Trophoblast cell (in vitro differentiated cells and primary cell): ENCODE measurements at regions not wholly inside any gene's neighbourhood (a gene's known extent, or its start where the extent isn't known, plus 50 kb on each side); places are given as distances from the start of the nearest gene placed in this dataset.

ENCODE experiments used
- DNase-seq, 2 donors: peaks; one replicate each; pipeline ENCODE4 v3.0.0-alpha.2; 2016
- H2AFZ ChIP-seq: 2 replicates; pipeline ENCODE4 v1.6.1; 2013; ENCODE audit warnings: low read length, moderate library complexity, mild to moderate bottlenecking; ENCODE audit not compliant: insufficient read depth, poor library complexity
- H2AK5ac ChIP-seq: 2 replicates; pipeline ENCODE4 v1.6.1; 2013; ENCODE audit warnings: mild to moderate bottlenecking, low read length
- H2BK120ac ChIP-seq: 2 replicates; pipeline ENCODE4 v1.6.1; 2013; ENCODE audit warnings: low read length, mild to moderate bottlenecking, moderate library complexity; ENCODE audit not compliant: insufficient read depth, poor library complexity
- H2BK12ac ChIP-seq: 2 replicates; pipeline ENCODE4 v1.6.1; 2013; ENCODE audit warnings: mild to moderate bottlenecking, low read length, moderate library complexity
- H2BK5ac ChIP-seq: 2 replicates; pipeline ENCODE4 v1.6.1; 2013; ENCODE audit warnings: low read length, low read depth, moderate library complexity, mild to moderate bottlenecking; ENCODE audit not compliant: poor library complexity
- H3K14ac ChIP-seq: 2 replicates; pipeline ENCODE4 v1.6.1; 2013; ENCODE audit warnings: mild to moderate bottlenecking, low read length
- H3K18ac ChIP-seq: 2 replicates; pipeline ENCODE4 v1.6.1; 2013; ENCODE audit warnings: mild to moderate bottlenecking, low read length
- H3K23ac ChIP-seq: 2 replicates; pipeline ENCODE4 v1.6.1; 2013; ENCODE audit warnings: low read length
- H3K27ac ChIP-seq: 2 replicates; pipeline ENCODE4 v1.5.1; 2013; ENCODE audit warnings: low read depth, mild to moderate bottlenecking, inconsistent platforms, low read length, moderate library complexity
- H3K27me3 ChIP-seq: 2 replicates; pipeline ENCODE4 v1.6.1; 2013; ENCODE audit warnings: inconsistent platforms, mild to moderate bottlenecking, low read length, moderate library complexity; ENCODE audit not compliant: insufficient read depth
- H3K36me3 ChIP-seq, 2 experiments: 1 replicate in 1 of 2; 2 replicates in 1 of 2; pipeline ENCODE4 v1.6.1; 2013; ENCODE audit warnings: low read length in 2 of 2, mild to moderate bottlenecking in 2 of 2, moderate library complexity in 1 of 2; ENCODE audit not compliant: insufficient read depth in 2 of 2, control insufficient read depth in 1 of 2
- H3K4ac ChIP-seq: 2 replicates; pipeline ENCODE4 v1.6.1; 2013; ENCODE audit warnings: low read depth, mild to moderate bottlenecking, low read length, moderate library complexity
- H3K4me1 ChIP-seq, 2 experiments: 1 replicate in 1 of 2; 2 replicates in 1 of 2; pipeline ENCODE4 v1.6.1; 2013; ENCODE audit warnings: low read length in 2 of 2, mild to moderate bottlenecking in 2 of 2, moderate library complexity in 1 of 2; ENCODE audit not compliant: insufficient read depth in 2 of 2, control insufficient read depth in 1 of 2
- H3K4me2 ChIP-seq: 2 replicates; pipeline ENCODE4 v1.6.1; 2013; ENCODE audit warnings: inconsistent platforms, mild to moderate bottlenecking, low read length, moderate library complexity
- H3K4me3 ChIP-seq: 2 replicates; pipeline ENCODE4 v1.5.1; 2013; ENCODE audit warnings: mild to moderate bottlenecking, low read depth, low read length, inconsistent platforms
- H3K79me1 ChIP-seq: one replicate; pipeline ENCODE4 v1.6.1; 2013; ENCODE audit warnings: low read length
- H3K79me2 ChIP-seq: 2 replicates; pipeline ENCODE4 v1.6.1; 2013; ENCODE audit warnings: low read length, mild to moderate bottlenecking; ENCODE audit not compliant: control insufficient read depth, insufficient read depth, poor library complexity
- H3K9ac ChIP-seq: 2 replicates; pipeline ENCODE4 v1.6.1; 2013; ENCODE audit warnings: mild to moderate bottlenecking, low read length
- H3K9me3 ChIP-seq: 2 replicates; pipeline ENCODE4 v1.6.1; 2013; ENCODE audit warnings: low read depth, mild to moderate bottlenecking, control low read depth, inconsistent platforms, low read length; ENCODE audit not compliant: insufficient read depth
- H4K12ac ChIP-seq: 2 replicates; pipeline ENCODE4 v1.6.1; 2013; ENCODE audit warnings: low read depth, mild to moderate bottlenecking, low read length, moderate library complexity
- H4K8ac ChIP-seq: 2 replicates; pipeline ENCODE4 v1.6.1; 2013; ENCODE audit warnings: low read depth, mild to moderate bottlenecking, low read length, moderate library complexity
- H4K91ac ChIP-seq: one replicate; pipeline ENCODE4 v1.6.1; 2013; ENCODE audit warnings: low read depth, mild to moderate bottlenecking, low read length, moderate library complexity
- WGBS: extraction: QIAGEN DNeasy Blood & Tissue Kit; methylation state at CpG from one replicate; pipeline ENCODE4 v1.1.7; 2013; ENCODE audit warnings: missing lambda C conversion rate; ENCODE audit not compliant: insufficient read length, insufficient coverage; ENCODE audit errors: extremely low coverage; 5-methylcytosine and 5-hydroxymethylcytosine counted together

DNA sequence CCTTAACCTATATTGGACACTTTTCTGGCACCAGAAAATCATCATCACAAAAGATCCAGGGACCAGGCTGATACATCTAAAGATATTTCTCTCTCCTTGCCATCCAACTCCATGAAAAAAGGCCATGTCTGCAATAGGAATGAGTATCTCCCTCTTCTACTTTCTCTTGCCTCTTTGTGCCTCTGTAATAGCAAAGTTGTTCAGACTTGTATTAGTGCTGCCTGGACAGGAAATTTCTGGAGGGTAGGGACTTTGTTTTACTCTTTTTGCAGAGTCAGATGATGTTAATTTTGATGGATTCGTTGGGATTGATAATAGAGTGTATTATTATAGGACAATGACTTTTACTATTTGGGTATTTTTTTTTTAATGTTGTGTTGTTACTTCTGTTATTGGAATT is 376.3 kb downstream of the INHBA start:
- no peak for DNase-seq
- no peak overlapping the region for H2AK5ac ChIP-seq
- no peak overlapping the region for H3K9ac ChIP-seq
- no peak overlapping the region for H3K18ac ChIP-seq
- H4K91ac ChIP-seq: no peak overlapping the region
- H3K9me3 ChIP-seq: no peaks in the 10 kb centered on the region
- H2BK12ac ChIP-seq: no peak overlapping the region
- no peak overlapping the region for H2BK120ac ChIP-seq
- no peak overlapping the region for H3K23ac ChIP-seq
- no peaks in the 10 kb centered on the region for H3K36me3 ChIP-seq
- H3K79me1 ChIP-seq: peaks cover 5% of the 10 kb centered on the region
- H3K14ac ChIP-seq: no peak overlapping the region
- WGBS: 100% methylated on average over 1 of the region's 1 CpG
- peaks cover 0 to 4% of the 10 kb centered on the region in 2 experiments for H3K4me1 ChIP-seq
- H4K8ac ChIP-seq: no peak overlapping the region
- no peak overlapping the region for H3K4me3 ChIP-seq
- H3K4me2 ChIP-seq: no peak overlapping the region
- no peaks in the 10 kb centered on the region for H3K27me3 ChIP-seq
- no peak overlapping the region for H4K12ac ChIP-seq
- no peak overlapping the region for H2AFZ ChIP-seq
- H3K4ac ChIP-seq: no peak overlapping the region
- H3K79me2 ChIP-seq: no peaks in the 10 kb centered on the region
- H3K27ac ChIP-seq: no peak overlapping the region
- no peak overlapping the region for H2BK5ac ChIP-seq

DNA sequence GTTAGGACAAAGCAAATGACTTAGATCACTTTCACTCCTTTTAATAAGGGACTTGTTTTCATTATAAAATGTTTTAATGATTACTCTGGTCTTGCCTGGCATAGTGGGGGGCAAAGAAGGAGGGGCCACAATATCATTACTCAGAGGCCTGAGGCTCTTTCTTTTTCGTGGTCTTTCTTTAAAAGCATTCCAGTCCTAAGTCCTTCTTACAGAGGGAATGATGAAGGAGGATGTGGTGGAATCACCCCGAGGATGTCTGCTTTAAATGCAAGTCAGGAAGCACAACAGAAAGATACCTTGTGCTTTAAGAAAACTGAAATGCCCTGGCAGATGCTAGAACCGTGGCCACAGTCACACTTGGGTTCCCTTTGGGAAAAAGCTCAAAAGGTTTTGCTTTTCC is 379.1 kb downstream of the INHBA start:
- DNase-seq: no peak
- no CpG with 5 or more reads among the region's 3 CpGs for WGBS
- no peak overlapping the region for H2AFZ ChIP-seq
- H3K4ac ChIP-seq: no peak overlapping the region
- H3K79me2 ChIP-seq: no peaks in the 10 kb centered on the region
- peak overlapping the region; percentile 87 for H2BK12ac ChIP-seq
- H3K4me1 ChIP-seq: peaks cover 0 to 4% of the 10 kb centered on the region in 2 experiments
- peak overlapping the region; percentile 82 for H2BK120ac ChIP-seq
- no peaks in the 10 kb centered on the region for H3K9me3 ChIP-seq
- H2AK5ac ChIP-seq: no peak overlapping the region
- peak overlapping the region; percentile 42 for H4K91ac ChIP-seq
- H3K27me3 ChIP-seq: no peaks in the 10 kb centered on the region
- no peak overlapping the region for H4K12ac ChIP-seq
- no peak overlapping the region for H4K8ac ChIP-seq
- peaks cover 5% of the 10 kb centered on the region for H3K79me1 ChIP-seq
- peak overlapping the region; percentile 23 for H2BK5ac ChIP-seq
- H3K9ac ChIP-seq: no peak overlapping the region
- no peak overlapping the region for H3K4me2 ChIP-seq
- no peaks in the 10 kb centered on the region for H3K36me3 ChIP-seq
- no peak overlapping the region for H3K27ac ChIP-seq
- H3K14ac ChIP-seq: peak overlapping the region; percentile 26
- H3K18ac ChIP-seq: no peak overlapping the region
- no peak overlapping the region for H3K4me3 ChIP-seq
- H3K23ac ChIP-seq: no peak overlapping the region

DNA sequence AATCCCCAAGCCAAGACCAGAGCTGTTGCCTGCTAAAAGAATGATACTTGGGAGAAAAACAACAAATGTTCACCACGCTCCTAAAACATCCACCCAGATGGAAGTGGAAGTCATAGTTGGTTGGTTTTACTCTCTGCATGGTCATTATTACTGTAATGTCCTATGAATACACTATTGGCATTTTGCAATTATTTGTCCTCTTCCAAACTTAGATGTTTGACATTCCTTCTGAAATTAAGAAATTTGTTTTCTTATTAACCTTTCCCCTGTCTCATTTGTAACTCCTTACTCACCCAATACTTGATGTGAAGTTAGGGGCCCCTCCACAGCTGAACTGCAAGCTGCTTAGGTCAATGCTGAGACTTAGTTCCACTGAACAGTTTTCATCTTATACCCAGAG is 383.3 kb downstream of the INHBA start:
- no peak overlapping the region for H3K14ac ChIP-seq
- H3K4ac ChIP-seq: no peak overlapping the region
- no peak overlapping the region for H3K27ac ChIP-seq
- H3K23ac ChIP-seq: no peak overlapping the region
- peaks cover 3% of the 10 kb centered on the region for H3K79me1 ChIP-seq
- WGBS: no CpG with 5 or more reads among the region's 1 CpG
- H4K8ac ChIP-seq: no peak overlapping the region
- H3K4me3 ChIP-seq: no peak overlapping the region
- no peaks in the 10 kb centered on the region for H3K9me3 ChIP-seq
- no peak overlapping the region for H2AFZ ChIP-seq
- H3K18ac ChIP-seq: no peak overlapping the region
- no peak overlapping the region for H3K9ac ChIP-seq
- no peak overlapping the region for H4K12ac ChIP-seq
- no peak overlapping the region for H2BK12ac ChIP-seq
- H3K36me3 ChIP-seq: no peaks in the 10 kb centered on the region
- H3K4me2 ChIP-seq: no peak overlapping the region
- no peak overlapping the region for H4K91ac ChIP-seq
- H2BK120ac ChIP-seq: no peak overlapping the region
- H2AK5ac ChIP-seq: no peak overlapping the region
- peaks cover 0 to 4% of the 10 kb centered on the region in 2 experiments for H3K4me1 ChIP-seq
- no peaks in the 10 kb centered on the region for H3K27me3 ChIP-seq
- DNase-seq: no peak
- H2BK5ac ChIP-seq: no peak overlapping the region
- H3K79me2 ChIP-seq: no peaks in the 10 kb centered on the region

DNA sequence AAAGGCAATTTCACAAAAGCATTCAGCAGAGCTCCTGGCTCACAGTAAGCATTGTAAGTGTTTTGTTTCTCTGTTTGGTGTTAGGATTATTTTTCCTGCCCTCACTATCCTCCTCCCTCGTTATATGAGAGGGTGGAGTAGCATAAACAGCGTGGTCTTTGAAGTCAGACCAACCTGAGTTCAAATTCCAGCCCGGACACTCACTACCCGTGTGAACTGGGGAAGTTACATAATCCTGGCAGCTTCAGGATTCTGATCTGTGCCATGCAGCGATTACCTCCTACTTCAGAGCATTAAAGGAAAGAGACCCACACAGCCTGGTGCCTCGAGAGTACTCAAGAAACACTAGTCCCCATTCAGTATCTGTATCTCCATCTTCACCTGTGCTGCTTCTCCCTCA is 386.5 kb downstream of the INHBA start:
- no peaks in the 10 kb centered on the region for H3K79me2 ChIP-seq
- no peak overlapping the region for H2BK120ac ChIP-seq
- no peak overlapping the region for H4K91ac ChIP-seq
- no peak overlapping the region for H4K8ac ChIP-seq
- H2AFZ ChIP-seq: no peak overlapping the region
- H2BK12ac ChIP-seq: no peak overlapping the region
- no peak overlapping the region for H3K23ac ChIP-seq
- no peak overlapping the region for H3K27ac ChIP-seq
- no peak overlapping the region for H3K9ac ChIP-seq
- no peaks in the 10 kb centered on the region for H3K79me1 ChIP-seq
- H3K36me3 ChIP-seq: no peaks in the 10 kb centered on the region
- H3K4me3 ChIP-seq: no peak overlapping the region
- WGBS: no CpG with 5 or more reads among the region's 6 CpGs
- H3K4me1 ChIP-seq: no peaks in the 10 kb centered on the region
- no peak overlapping the region for H3K14ac ChIP-seq
- H3K4ac ChIP-seq: no peak overlapping the region
- no peak overlapping the region for H4K12ac ChIP-seq
- H3K18ac ChIP-seq: no peak overlapping the region
- H3K27me3 ChIP-seq: no peaks in the 10 kb centered on the region
- no peaks in the 10 kb centered on the region for H3K9me3 ChIP-seq
- DNase-seq: peak in 1 of 2 donors; percentile 22
- H2AK5ac ChIP-seq: no peak overlapping the region
- no peak overlapping the region for H2BK5ac ChIP-seq
- no peak overlapping the region for H3K4me2 ChIP-seq
